H1 (cell line): ENCODE measurements at regions not wholly inside any gene's neighbourhood (a gene's known extent, or its start where the extent isn't known, plus 50 kb on each side); places are given as distances from the start of the nearest gene placed in this dataset.

Experiments used
- CTCF ChIA-PET: fragments of 300-600 bp; sonication (Branson Sonifier 250); formaldehyde crosslinking; loops from one replicate; lab custom pipeline; 2021; ENCODE audit not compliant: partially characterized antibody; lab: Charles Lee
- POLR2A ChIA-PET: fragments of 300-600 bp; sonication (Branson Sonifier 250); formaldehyde crosslinking; loops from one replicate; lab custom pipeline; 2021; ENCODE audit warnings: inconsistent platforms; ENCODE audit not compliant: partially characterized antibody; lab: Charles Lee
- DNase-seq, 2 experiments: peaks; one replicate each; pipeline versions ENCODE4 v3.0.0 to v3.0.0-alpha.2; 2010 to 2022; ENCODE audit warnings: low spot score in 2 of 2, low read depth in 1 of 2, mixed read lengths in 1 of 2
- FAIRE-seq: peaks from 2 replicates; lab custom pipeline; 2011; peaks lifted over from hg19 to GRCh38; lab: Jason Lieb, UNC
- H2AFZ ChIP-seq: 2 replicates; pipeline ENCODE4 v1.8.1; 2012; ENCODE audit warnings: low read length, inconsistent platforms
- H2AK5ac ChIP-seq: 2 replicates; pipeline ENCODE4 v1.6.1; 2013; ENCODE audit warnings: low read depth, low read length
- H2BK120ac ChIP-seq: replicated peaks from 2 replicates; pipeline ENCODE3; 2013; ENCODE audit warnings: low read depth, low read length, inconsistent platforms
- H2BK12ac ChIP-seq: 2 replicates; pipeline ENCODE4 v1.6.1; 2013; ENCODE audit warnings: low read depth, low read length
- H2BK15ac ChIP-seq: 2 replicates; pipeline ENCODE4 v1.6.1; 2013; ENCODE audit warnings: low read length
- H2BK20ac ChIP-seq: 2 replicates; pipeline ENCODE4 v1.6.1; 2013; ENCODE audit warnings: low read length
- H2BK5ac ChIP-seq: 2 replicates; pipeline ENCODE4 v1.6.1; 2013; ENCODE audit warnings: low read depth, low read length
- H3K14ac ChIP-seq: 2 replicates; pipeline ENCODE4 v1.6.1; 2013; ENCODE audit warnings: inconsistent platforms; ENCODE audit not compliant: insufficient read length
- H3K18ac ChIP-seq: 2 replicates; pipeline ENCODE4 v1.6.1; 2013; ENCODE audit warnings: low read length; ENCODE audit errors: extremely low read depth
- H3K23ac ChIP-seq: 2 replicates; pipeline ENCODE4 v1.6.1; 2013; ENCODE audit warnings: inconsistent platforms; ENCODE audit not compliant: insufficient read length
- H3K23me2 ChIP-seq: 2 replicates; pipeline ENCODE4 v1.6.1; 2013; ENCODE audit warnings: low read depth, low read length
- H3K27ac ChIP-seq: 2 replicates; pipeline ENCODE4 v1.6.1; 2011; ENCODE audit warnings: low read depth, low read length, inconsistent platforms
- H3K27me3 ChIP-seq, 4 experiments: replicated peaks in 1 of 4; 1 replicate in 1 of 4; 2 replicates in 3 of 4; pipeline versions ENCODE4 v1.6.1 to v1.8.1; 2011 to 2013; ENCODE audit warnings: low read length in 3 of 4, mild to moderate bottlenecking in 3 of 4, inconsistent platforms in 2 of 4, mixed read lengths in 2 of 4, moderate library complexity in 1 of 4; ENCODE audit not compliant: control insufficient read depth in 3 of 4, insufficient read depth in 3 of 4; ENCODE audit errors: extremely low read depth in 1 of 4
- H3K36me3 ChIP-seq, 4 experiments: 2 replicates each; pipeline versions ENCODE4 v1.6.1 to v1.8.1; 2011 to 2013; ENCODE audit warnings: mild to moderate bottlenecking in 4 of 4, low read length in 3 of 4, moderate library complexity in 2 of 4, control low read depth in 1 of 4, inconsistent platforms in 1 of 4; ENCODE audit not compliant: insufficient read depth in 4 of 4, control insufficient read depth in 2 of 4
- H3K4ac ChIP-seq: replicated peaks from 2 replicates; pipeline ENCODE3; 2013; ENCODE audit warnings: low read length, low read depth, mixed read lengths, inconsistent platforms; ENCODE audit not compliant: insufficient read length
- H3K4me1 ChIP-seq, 4 experiments: replicated peaks in 1 of 4; 1 replicate in 1 of 4; 2 replicates in 3 of 4; pipeline versions ENCODE4 v1.6.1 to v1.8.1; 2011 to 2013; ENCODE audit warnings: low read length in 3 of 4, inconsistent platforms in 2 of 4, mixed read lengths in 1 of 4; ENCODE audit not compliant: insufficient read depth in 4 of 4, control insufficient read depth in 3 of 4
- H3K4me2 ChIP-seq, 2 experiments: 2 replicates each; pipeline versions ENCODE4 v1.6.1 to v1.8.1; 2011 to 2013; ENCODE audit warnings: low read depth in 2 of 2, low read length in 2 of 2, control low read depth in 1 of 2, inconsistent platforms in 1 of 2, mild to moderate bottlenecking in 1 of 2; ENCODE audit not compliant: insufficient read depth in 1 of 2
- H3K4me3 ChIP-seq, 4 experiments: fragments of 200-600, 300-600 bp in 1 of 4; sonication (generic), shearing (Covaris generic), sonication (Bioruptor Twin) in 1 of 4; 2 replicates each; pipeline versions ENCODE4 v1.5.1 to v1.8.1; 2011 to 2016; ENCODE audit warnings: low read length in 4 of 4, low read depth in 3 of 4, control low read depth in 2 of 4, inconsistent platforms in 2 of 4, mild to moderate bottlenecking in 2 of 4, mixed read lengths in 1 of 4, moderate library complexity in 1 of 4; ENCODE audit not compliant: insufficient read depth in 2 of 4; ENCODE audit errors: extremely low read depth in 1 of 4
- H3K56ac ChIP-seq: replicated peaks from 2 replicates; pipeline ENCODE3; 2013; ENCODE audit warnings: low read depth, mild to moderate bottlenecking, mixed read lengths, low read length, inconsistent platforms; ENCODE audit not compliant: insufficient read length
- H3K79me1 ChIP-seq: 2 replicates; pipeline ENCODE4 v1.6.1; 2013; ENCODE audit warnings: low read depth, low read length, control low read depth
- H3K79me2 ChIP-seq, 2 experiments: 2 replicates each; pipeline versions ENCODE4 v1.6.1 to v1.8.1; 2012 to 2013; ENCODE audit warnings: low read length in 2 of 2, mild to moderate bottlenecking in 2 of 2, inconsistent platforms in 1 of 2; ENCODE audit not compliant: insufficient read depth in 2 of 2, control insufficient read depth in 1 of 2
- H3K9ac ChIP-seq, 4 experiments: replicated peaks in 1 of 4; 1 replicate in 1 of 4; 2 replicates in 3 of 4; pipeline versions ENCODE4 v1.6.1 to v1.8.1; 2011 to 2013; ENCODE audit warnings: low read depth in 3 of 4, low read length in 3 of 4, control low read depth in 2 of 4, mild to moderate bottlenecking in 2 of 4, moderate library complexity in 2 of 4, inconsistent platforms in 1 of 4; ENCODE audit errors: extremely low read depth in 1 of 4
- H3K9me3 ChIP-seq, 2 experiments: 2 replicates each; pipeline versions ENCODE4 v1.6.1 to v1.8.1; 2012 to 2013; ENCODE audit warnings: mild to moderate bottlenecking in 2 of 2, moderate library complexity in 2 of 2, control low read depth in 1 of 2, inconsistent platforms in 1 of 2, low read depth in 1 of 2, low read length in 1 of 2, mixed read lengths in 1 of 2; ENCODE audit not compliant: insufficient read depth in 2 of 2
- H4K20me1 ChIP-seq, 2 experiments: replicated peaks in 1 of 2; 2 replicates each; pipeline versions ENCODE3 to v1.8.1; 2011 to 2013; ENCODE audit warnings: inconsistent platforms in 2 of 2, low read length in 2 of 2, mild to moderate bottlenecking in 1 of 2; ENCODE audit not compliant: insufficient read depth in 2 of 2, control insufficient read depth in 1 of 2
- H4K5ac ChIP-seq: 2 replicates; pipeline ENCODE4 v1.6.1; 2013; ENCODE audit warnings: low read length, low read depth, mixed read lengths, inconsistent platforms; ENCODE audit not compliant: insufficient read length
- H4K8ac ChIP-seq: 2 replicates; pipeline ENCODE4 v1.8.0; 2013; ENCODE audit warnings: mild to moderate bottlenecking, moderate library complexity, low read length, inconsistent platforms; ENCODE audit not compliant: insufficient read depth; ENCODE audit errors: extremely low read depth
- H4K91ac ChIP-seq: replicated peaks from 2 replicates; pipeline ENCODE3; 2013; ENCODE audit warnings: low read length, mixed read lengths, inconsistent platforms; ENCODE audit not compliant: insufficient read length
- CTBP2 ChIP-seq: IDR thresholded peaks from 2 replicates; pipeline ENCODE4 v1.7.0; 2011; ENCODE audit warnings: borderline replicate concordance, mild to moderate bottlenecking, moderate library complexity, mixed read lengths, low read length; ENCODE audit not compliant: insufficient read depth, insufficient read length
- FOSL1 ChIP-seq: IDR thresholded peaks from 2 replicates; pipeline ENCODE4 v1.6.1; 2011; ENCODE audit warnings: mild to moderate bottlenecking, low read depth, low read length, moderate library complexity; ENCODE audit not compliant: insufficient read depth
- JUN ChIP-seq: IDR thresholded peaks from 2 replicates; pipeline ENCODE4 v1.6.1; 2011; ENCODE audit warnings: low read depth, mild to moderate bottlenecking, improper control_type of control experiment, low read length
- KDM1A ChIP-seq: fragments of 200-600, 300-600 bp; sonication (generic); IDR thresholded peaks from 2 replicates; pipeline ENCODE4 v1.7.1; 2016; ENCODE audit warnings: mild to moderate bottlenecking, low read length, borderline replicate concordance
- KDM5A ChIP-seq: fragments of 200-600 bp; IDR thresholded peaks from 2 replicates; pipeline ENCODE4 v1.7.1; 2012; ENCODE audit warnings: mild to moderate bottlenecking, low read length, inconsistent platforms, mixed read lengths
- RBBP5 ChIP-seq: IDR thresholded peaks from 2 replicates; pipeline ENCODE4 v1.7.1; 2012; ENCODE audit warnings: low read depth, mild to moderate bottlenecking, inconsistent platforms, low read length, moderate library complexity, borderline replicate concordance
- RNF2 ChIP-seq: fragments of 200-900, 300-1000 bp; sonication (generic); IDR thresholded peaks from 2 replicates; pipeline ENCODE4 v1.7.1; 2016; ENCODE audit warnings: borderline replicate concordance, low read depth, mild to moderate bottlenecking, antibody characterized with exemption, low read length; ENCODE audit not compliant: poor library complexity, severe bottlenecking; ENCODE audit errors: missing control alignments
- SAP30 ChIP-seq: fragments of 300-600 bp; sonication (generic); IDR thresholded peaks from 2 replicates; pipeline ENCODE4 v1.7.1; 2012; ENCODE audit warnings: low read length, moderate library complexity, mild to moderate bottlenecking, inconsistent platforms; ENCODE audit not compliant: insufficient read depth, insufficient replicate concordance
- SIX5 ChIP-seq: IDR thresholded peaks from 2 replicates; pipeline ENCODE4 v1.6.1; 2011; ENCODE audit warnings: mild to moderate bottlenecking, low read depth, low read length
- SUZ12 ChIP-seq: fragments of 200-600 bp; sonication (generic); IDR thresholded peaks from 2 replicates; pipeline ENCODE4 v1.6.1; 2012; ENCODE audit warnings: mild to moderate bottlenecking, inconsistent platforms, low read length, moderate library complexity, mixed read lengths
- TAF1 ChIP-seq: IDR thresholded peaks from 2 replicates; pipeline ENCODE4 v1.6.1; 2011; ENCODE audit warnings: mild to moderate bottlenecking, low read depth, low read length
- WGBS, 2 experiments: shearing (Covaris generic) in 1 of 2; methylation state at CpG; one replicate each; pipeline versions ENCODE4 v1.1.6 to v1.1.7; 2013 to 2015; ENCODE audit warnings: low lambda C conversion rate in 2 of 2, mixed read lengths in 2 of 2, inconsistent platforms in 1 of 2, low coverage in 1 of 2, missing lambda C conversion rate in 1 of 2; ENCODE audit not compliant: insufficient replicate concordance in 2 of 2, insufficient coverage in 1 of 2, insufficient read length in 1 of 2; ENCODE audit errors: extremely low coverage in 1 of 2, missing lambda C conversion rate in 1 of 2; 5-methylcytosine and 5-hydroxymethylcytosine counted together

GRCh38 chr5:125823572-125823971, 599.6 kb upstream of the GRAMD2B start:
- Histone ChIP-seq H2AFZ (no peak overlapping the region), H4K5ac (no peak overlapping the region), H3K18ac (no peak overlapping the region), H3K79me1 (no peaks in the 10 kb centered on the region), H4K91ac (no peak overlapping the region), H3K9me3 (no peaks in the 10 kb centered on the region), H3K27ac (no peak overlapping the region), H3K27me3 (no peaks in the 10 kb centered on the region; a peak in 1 of 7 replicates), H2BK5ac (no peak overlapping the region), H2BK20ac (no peak overlapping the region), H2BK120ac (no peak overlapping the region), H3K4me2 (no peak overlapping the region), H3K14ac (no peak overlapping the region), H3K79me2 (no peaks in the 10 kb centered on the region), H2BK12ac (no peak overlapping the region), H4K20me1 (no peaks in the 10 kb centered on the region), H3K4me1 (no peaks in the 10 kb centered on the region), H3K23ac (no peak overlapping the region), H2BK15ac (no peak overlapping the region), H3K4me3 (no peak overlapping the region), H3K36me3 (no peaks in the 10 kb centered on the region), H3K9ac (no peak overlapping the region), H4K8ac (no peak overlapping the region), H3K56ac (no peak overlapping the region), H3K4ac (no peak overlapping the region), H2AK5ac (no peak overlapping the region), H3K23me2 (no peaks in the 10 kb centered on the region)
- ChIA-PET CTCF (interaction anchor here (1.6 to 3.6 kb wide), 2 partner anchors 12 to 30 kb away, joined by 3 to 13 read pairs; no protein-coding TSS in a partner anchor), POLR2A (no interaction called here)
- WGBS, 2 experiments = 93% methylated on average over 4 of the region's 4 CpGs; no CpG with 5 or more reads in 1 of the 2 experiments
- TF ChIP-seq KDM5A = no peak
- TF ChIP-seq CTBP2 = no peak
- TF ChIP-seq RNF2 = no peak
- TF ChIP-seq TAF1 = no peak
- no peak for TF ChIP-seq SUZ12
- no peak for TF ChIP-seq SIX5
- TF ChIP-seq KDM1A = no peak
- no peak for TF ChIP-seq SAP30
- no peak for TF ChIP-seq JUN
- no peak for TF ChIP-seq FOSL1
- no peak for TF ChIP-seq RBBP5
- DNase-seq (no peak), FAIRE-seq (no peak)
